22Rv1 (cell line): ENCODE measurements at regions not wholly inside any gene's neighbourhood (a gene's known extent, or its start where the extent isn't known, plus 50 kb on each side); places are given as distances from the start of the nearest gene placed in this dataset.

Experiments
- CTCF ChIP-seq: fragments of 450-650 bp; IDR thresholded peaks from 2 replicates; pipeline ENCODE4 v1.5.1; 2017; ENCODE audit warnings: mild to moderate bottlenecking
- ZFX ChIP-seq: fragments of 450-650 bp; IDR thresholded peaks from 2 replicates; pipeline ENCODE4 v1.6.1; 2017; ENCODE audit warnings: antibody characterized with exemption, borderline replicate concordance

GRCh38 chr1:29732453-29732852 lies 496.1 kb downstream of the PTPRU start:
- TF ChIP-seq CTCF (no peak), ZFX (no peak)
